ENCODE measurements at regions not wholly inside any gene's neighbourhood (a gene's known extent, or its start where the extent isn't known, plus 50 kb on each side); places are given as distances from the start of the nearest gene placed in this dataset.

- no peaks in the 10 kb centered on the region for H3K36me3 ChIP-seq (ENCODE audit: control insufficient read depth, insufficient read depth, low read length)
- no peaks in the 10 kb centered on the region for H3K9me3 ChIP-seq (replicated peaks; ENCODE audit: control insufficient read depth, low read depth, low read length)
- H3K4me1 ChIP-seq (ENCODE audit: control insufficient read depth, insufficient read depth, low read length) = no peaks in the 10 kb centered on the region
- no peak overlapping the region for H3K4me3 ChIP-seq (ENCODE audit: low read length)
- H3K27me3 ChIP-seq (ENCODE audit: control insufficient read depth, insufficient read depth, low read length) = no peaks in the 10 kb centered on the region
- DNase-seq = no peak
- WGBS (ENCODE audit: insufficient coverage) = 80% methylated on average over 1 of the region's 3 CpGs
- no peak overlapping the region for H3K27ac ChIP-seq (ENCODE audit: low read length)
These were observed 72.0 kb upstream of the HMGCLL1 start for GRCh38 chr6:55651015-55651414.

GRCh38 chr6:55643861-55644260 is 64.9 kb upstream of the HMGCLL1 start:
- Histone ChIP-seq H3K4me3 (ENCODE audit: low read length) (no peak overlapping the region), H3K4me1 (ENCODE audit: control insufficient read depth, insufficient read depth, low read length) (no peaks in the 10 kb centered on the region), H3K9me3 (replicated peaks; ENCODE audit: control insufficient read depth, low read depth, low read length) (peaks cover 4% of the 10 kb centered on the region), H3K27ac (ENCODE audit: low read length) (no peak overlapping the region), H3K36me3 (ENCODE audit: control insufficient read depth, insufficient read depth, low read length) (no peaks in the 10 kb centered on the region), H3K27me3 (ENCODE audit: control insufficient read depth, insufficient read depth, low read length) (no peaks in the 10 kb centered on the region)
- DNase-seq = peak; percentile 43

GRCh38 chr6:55642366-55642765 is 63.4 kb upstream of the HMGCLL1 start:
- no peak overlapping the region for H3K27ac ChIP-seq (ENCODE audit: low read length)
- no peaks in the 10 kb centered on the region for H3K4me1 ChIP-seq (ENCODE audit: control insufficient read depth, insufficient read depth, low read length)
- no peak overlapping the region for H3K4me3 ChIP-seq (ENCODE audit: low read length)
- WGBS (ENCODE audit: insufficient coverage) = no CpG with 5 or more reads among the region's 2 CpGs
- no peaks in the 10 kb centered on the region for H3K27me3 ChIP-seq (ENCODE audit: control insufficient read depth, insufficient read depth, low read length)
- H3K9me3 ChIP-seq (replicated peaks; ENCODE audit: control insufficient read depth, low read depth, low read length) = peaks cover 4% of the 10 kb centered on the region
- no peaks in the 10 kb centered on the region for H3K36me3 ChIP-seq (ENCODE audit: control insufficient read depth, insufficient read depth, low read length)
- DNase-seq = no peak

- no CpG with 5 or more reads among the region's 2 CpGs for WGBS (ENCODE audit: insufficient coverage)
- H3K36me3 ChIP-seq (ENCODE audit: control insufficient read depth, insufficient read depth, low read length) = no peaks in the 10 kb centered on the region
- no peak overlapping the region for H3K27ac ChIP-seq (ENCODE audit: low read length)
- no peak overlapping the region for H3K4me3 ChIP-seq (ENCODE audit: low read length)
- no peaks in the 10 kb centered on the region for H3K27me3 ChIP-seq (ENCODE audit: control insufficient read depth, insufficient read depth, low read length)
- peak; percentile 23 for DNase-seq
- no peaks in the 10 kb centered on the region for H3K9me3 ChIP-seq (replicated peaks; ENCODE audit: control insufficient read depth, low read depth, low read length)
- no peaks in the 10 kb centered on the region for H3K4me1 ChIP-seq (ENCODE audit: control insufficient read depth, insufficient read depth, low read length)
These were observed 57.6 kb upstream of the HMGCLL1 start for GRCh38 chr6:55636406-55637102.

GRCh38 chr6:55633471-55633870 is 54.5 kb upstream of the HMGCLL1 start:
- no CpG with 5 or more reads among the region's 3 CpGs for WGBS (ENCODE audit: insufficient coverage)
- Histone ChIP-seq H3K27ac (ENCODE audit: low read length) (no peak overlapping the region), H3K4me1 (ENCODE audit: control insufficient read depth, insufficient read depth, low read length) (no peaks in the 10 kb centered on the region), H3K4me3 (ENCODE audit: low read length) (no peak overlapping the region), H3K36me3 (ENCODE audit: control insufficient read depth, insufficient read depth, low read length) (no peaks in the 10 kb centered on the region), H3K9me3 (replicated peaks; ENCODE audit: control insufficient read depth, low read depth, low read length) (peaks cover 1% of the 10 kb centered on the region), H3K27me3 (ENCODE audit: control insufficient read depth, insufficient read depth, low read length) (no peaks in the 10 kb centered on the region)
- peak; percentile 64 for DNase-seq

- no CpG with 5 or more reads among the region's 1 CpG for WGBS (ENCODE audit: insufficient coverage)
- DNase-seq = no peak
- no peaks in the 10 kb centered on the region for H3K4me1 ChIP-seq (ENCODE audit: control insufficient read depth, insufficient read depth, low read length)
- peaks cover 2% of the 10 kb centered on the region for H3K9me3 ChIP-seq (replicated peaks; ENCODE audit: control insufficient read depth, low read depth, low read length)
- H3K36me3 ChIP-seq (ENCODE audit: control insufficient read depth, insufficient read depth, low read length) = no peaks in the 10 kb centered on the region
- H3K27ac ChIP-seq (ENCODE audit: low read length) = no peak overlapping the region
- no peak overlapping the region for H3K4me3 ChIP-seq (ENCODE audit: low read length)
- no peaks in the 10 kb centered on the region for H3K27me3 ChIP-seq (ENCODE audit: control insufficient read depth, insufficient read depth, low read length)
These were observed 54.0 kb upstream of the HMGCLL1 start for GRCh38 chr6:55632953-55633352.

Data from muscle of leg (tissue), 3 donors.